ENCODE measurements at regions not wholly inside any gene's neighbourhood (a gene's known extent, or its start where the extent isn't known, plus 50 kb on each side); places are given as distances from the start of the nearest gene placed in this dataset.

GRCh38 chr12:108462686-108463085, 52.4 kb upstream of the FICD start:
- DNase-seq (ENCODE audit: low read depth): no peak

- no peak for DNase-seq (ENCODE audit: low read depth)
Measured at GRCh38 chr12:108461058-108461660, 53.9 kb upstream of the FICD start.

- DNase-seq (ENCODE audit: low read depth): no peak
Measured at GRCh38 chr12:108459149-108459548, 55.9 kb upstream of the FICD start.

- no peak for DNase-seq (ENCODE audit: low read depth)
Measured at GRCh38 chr12:108457734-108458361, 57.2 kb upstream of the FICD start.

GRCh38 chr12:108457006-108457733, 57.9 kb upstream of the FICD start:
- DNase-seq (ENCODE audit: low read depth): peak; percentile 65

GRCh38 chr12:108455706-108456105, 59.4 kb upstream of the FICD start:
- DNase-seq (ENCODE audit: low read depth): no peak

- DNase-seq (ENCODE audit: low read depth): no peak
Measured at GRCh38 chr12:108454539-108455139, 60.4 kb upstream of the FICD start.

- DNase-seq (ENCODE audit: low read depth): no peak
Measured at GRCh38 chr12:108449478-108449877, 65.6 kb upstream of the FICD start.

- DNase-seq (ENCODE audit: low read depth): no peak
Measured at GRCh38 chr12:108448246-108448645, 66.8 kb upstream of the FICD start.

- DNase-seq (ENCODE audit: low read depth): peak; percentile 51
Measured at GRCh38 chr12:108447168-108447832, 67.8 kb upstream of the FICD start.

GRCh38 chr12:108446766-108447165, 68.3 kb upstream of the FICD start:
- peak; percentile 71 for DNase-seq (ENCODE audit: low read depth)

GRCh38 chr12:108442910-108443309, 72.2 kb upstream of the FICD start:
- no peak for DNase-seq (ENCODE audit: low read depth)

GRCh38 chr12:108442067-108442466, 73.0 kb upstream of the FICD start:
- DNase-seq (ENCODE audit: low read depth): peak; percentile 15

GRCh38 chr12:108441549-108441948, 73.5 kb upstream of the FICD start:
- DNase-seq (ENCODE audit: low read depth): no peak

GRCh38 chr12:108440736-108441135, 74.3 kb upstream of the FICD start:
- DNase-seq (ENCODE audit: low read depth): no peak

GRCh38 chr12:108438667-108439066, 76.4 kb upstream of the FICD start:
- DNase-seq (ENCODE audit: low read depth): no peak

- no peak for DNase-seq (ENCODE audit: low read depth)
Measured at GRCh38 chr12:108432423-108433121, 82.5 kb upstream of the FICD start.

GRCh38 chr12:108430926-108431325, 84.2 kb upstream of the FICD start:
- no peak for DNase-seq (ENCODE audit: low read depth)

- DNase-seq (ENCODE audit: low read depth): peak; percentile 34
Measured at GRCh38 chr12:108430245-108430644, 84.8 kb upstream of the FICD start.

- DNase-seq (ENCODE audit: low read depth): peak; percentile 24
Measured at GRCh38 chr12:108425238-108425795, 86.2 kb upstream of the CMKLR1 start.

GRCh38 chr12:108424816-108425215, 85.7 kb upstream of the CMKLR1 start:
- DNase-seq (ENCODE audit: low read depth): no peak

Data from fibroblast of gingiva (primary cell).